Gastroesophageal sphincter (tissue), 4 donors: ENCODE measurements at regions not wholly inside any gene's neighbourhood (a gene's known extent, or its start where the extent isn't known, plus 50 kb on each side); places are given as distances from the start of the nearest gene placed in this dataset.

Experiments
- ATAC-seq: fragments of 150-250 bp; one replicate; pipeline ENCODE4 v1.9.1; 2016; ENCODE audit warnings: mild to moderate bottlenecking, moderate library complexity
- H3K27ac ChIP-seq, 4 donors: fragments of 200-600 bp; sonication (generic) in 3 of 4; 1 replicate in 3 of 4; 2 replicates in 1 of 4; pipeline ENCODE4 v1.5.1; 2016 to 2019
- H3K27me3 ChIP-seq: fragments of 200-600 bp; sonication (generic); one replicate; pipeline ENCODE4 v1.5.1; 2019
- H3K36me3 ChIP-seq, 2 donors: fragments of 200-600 bp; sonication (generic); one replicate each; pipeline ENCODE4 v1.5.1; 2019; ENCODE audit warnings: control low read depth in 1 of 2
- H3K4me1 ChIP-seq, 3 donors: fragments of 200-600 bp; sonication (generic); 1 replicate in 2 of 3; 2 replicates in 1 of 3; pipeline ENCODE4 v1.5.1; 2016 to 2019; ENCODE audit warnings: control low read depth in 2 of 3
- H3K4me3 ChIP-seq, 2 donors: fragments of 200-600 bp; sonication (generic); one replicate each; pipeline ENCODE4 v1.5.1; 2019; ENCODE audit warnings: mild to moderate bottlenecking in 1 of 2, moderate library complexity in 1 of 2
- H3K9me3 ChIP-seq, 3 donors: fragments of 200-600 bp; sonication (generic); one replicate each; pipeline ENCODE4 v1.5.1; 2017 to 2019; ENCODE audit warnings: control low read depth in 2 of 3
- CTCF ChIP-seq, 4 experiments: fragments of 200-600 bp in 2 of 4; fragments of 450-650 bp in 2 of 4; sonication (generic) in 1 of 4; IDR thresholded peaks; one replicate each; pipeline ENCODE4 v1.5.1; 2017 to 2019; ENCODE audit warnings: antibody characterized with exemption in 4 of 4, mild to moderate bottlenecking in 2 of 4, moderate library complexity in 2 of 4
- EP300 ChIP-seq: sonication (generic); formaldehyde crosslinking; IDR thresholded peaks from one replicate; pipeline ENCODE4 v1.6.1; 2017; ENCODE audit warnings: antibody characterized with exemption, mild to moderate bottlenecking
- POLR2A ChIP-seq, 2 donors: fragments of 450-650 bp; IDR thresholded peaks; one replicate each; pipeline ENCODE4 v1.6.1; 2017; ENCODE audit warnings: antibody characterized with exemption in 2 of 2, mild to moderate bottlenecking in 2 of 2, moderate library complexity in 1 of 2
- POLR2AphosphoS5 ChIP-seq: sonication (generic); formaldehyde crosslinking; IDR thresholded peaks from one replicate; pipeline ENCODE4 v1.6.1; 2017; ENCODE audit warnings: antibody characterized with exemption
- WGBS, 2 donors: methylation state at CpG; one replicate each; pipeline ENCODE4 v1.1.5; 2018; ENCODE audit warnings: low coverage in 1 of 2; 5-methylcytosine and 5-hydroxymethylcytosine counted together

DNA sequence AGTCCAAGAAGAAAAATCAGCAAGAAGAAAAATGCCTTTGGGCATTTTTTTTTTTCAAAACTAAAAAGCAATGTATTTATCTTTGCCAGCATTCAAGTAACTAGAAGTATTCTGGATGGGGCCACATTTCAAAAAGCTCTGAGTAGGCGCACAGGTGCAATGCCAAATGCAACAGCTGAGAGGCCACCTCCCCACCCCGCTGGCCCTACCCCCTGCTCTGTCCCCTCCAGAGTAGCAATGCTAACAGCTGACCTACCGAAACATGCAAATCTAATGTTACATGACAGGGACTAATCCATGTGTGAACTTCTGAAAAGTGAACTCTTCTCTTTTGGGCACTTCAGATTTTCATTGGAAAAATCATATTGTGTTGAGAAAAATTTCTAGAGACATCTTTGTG lies 153.7 kb upstream of the SLC38A2 start:
- no peak overlapping the region for H3K27ac ChIP-seq
- WGBS, 2 donors = 50 to 100% methylated on average over 2 of the region's 3 CpGs

GRCh38 chr12:46524778-46525177 lies 152.2 kb upstream of the SLC38A2 start:
- TF ChIP-seq POLR2AphosphoS5 (peak; percentile 95), POLR2A (IDR thresholded peaks at IDR 0.05) (no peak), CTCF (IDR thresholded peaks at IDR 0.05) (no peak), EP300 (no peak)
- Histone ChIP-seq H3K27me3 (no peaks in the 10 kb centered on the region), H3K4me3 (no peak overlapping the region), H3K36me3 (no peaks in the 10 kb centered on the region), H3K9me3 (no peaks in the 10 kb centered on the region), H3K27ac (peak overlapping the region; percentile 57 to 72 (median 68)), H3K4me1 (peaks cover 14 to 60% (median 18%) of the 10 kb centered on the region in 3 donors)
- 0 to 9% methylated on average over 1 of the region's 2 CpGs for WGBS, 2 donors
- peak; percentile 95 for ATAC-seq

More for the DNA sequence above, 153.7 kb upstream of the SLC38A2 start:
- H3K4me1 ChIP-seq = peaks cover 14 to 48% (median 16%) of the 10 kb centered on the region in 3 donors
- H3K36me3 ChIP-seq = no peaks in the 10 kb centered on the region
- H3K4me3 ChIP-seq = no peak overlapping the region
- no peak for ATAC-seq
- H3K27me3 ChIP-seq = no peaks in the 10 kb centered on the region
- no peak for TF ChIP-seq POLR2A (IDR thresholded peaks at IDR 0.05)
- no peak for TF ChIP-seq CTCF (IDR thresholded peaks at IDR 0.05)
- TF ChIP-seq EP300 = no peak
- TF ChIP-seq POLR2AphosphoS5 = no peak
- H3K9me3 ChIP-seq = no peaks in the 10 kb centered on the region

- H3K27me3 ChIP-seq = no peaks in the 10 kb centered on the region
- H3K9me3 ChIP-seq = no peaks in the 10 kb centered on the region
- 31 to 62% methylated on average over 8 to 10 of the region's 10 CpGs for WGBS, 2 donors
- ATAC-seq = no peak
- TF ChIP-seq POLR2AphosphoS5 (peak; percentile 32), POLR2A (IDR thresholded peaks at IDR 0.05) (no peak)
- H3K4me1 ChIP-seq = peaks cover 14 to 67% (median 23%) of the 10 kb centered on the region in 3 donors
- peak overlapping the region; percentile 57 to 72 (median 68) for H3K27ac ChIP-seq
- H3K36me3 ChIP-seq = no peaks in the 10 kb centered on the region
- no peak overlapping the region for H3K4me3 ChIP-seq
Observed at GRCh38 chr12:46523863-46524770, 151.5 kb upstream of the SLC38A2 start.

GRCh38 chr12:46523446-46523845 lies 150.9 kb upstream of the SLC38A2 start:
- Histone ChIP-seq H3K27me3 (no peaks in the 10 kb centered on the region), H3K4me3 (no peak overlapping the region), H3K36me3 (no peaks in the 10 kb centered on the region), H3K4me1 (peaks cover 14 to 73% (median 24%) of the 10 kb centered on the region in 3 donors), H3K27ac (peak overlapping the region in 3 of 4 donors; percentile 65 to 72 (median 72)), H3K9me3 (no peaks in the 10 kb centered on the region)
- ATAC-seq = no peak
- TF ChIP-seq EP300 (no peak), POLR2A (IDR thresholded peaks at IDR 0.05) (no peak), CTCF (IDR thresholded peaks at IDR 0.05) (no peak), POLR2AphosphoS5 (no peak)
- 83 to 88% methylated on average over 2 of the region's 2 CpGs for WGBS, 2 donors

- 10 to 43% methylated on average over 1 of the region's 1 CpG for WGBS, 2 donors
- H3K9me3 ChIP-seq = no peaks in the 10 kb centered on the region
- H3K4me1 ChIP-seq = peaks cover 14 to 85% (median 30%) of the 10 kb centered on the region in 3 donors
- peak overlapping the region in 2 of 4 donors; percentile 18 to 34 for H3K27ac ChIP-seq
- no peaks in the 10 kb centered on the region for H3K27me3 ChIP-seq
- TF ChIP-seq POLR2A (IDR thresholded peaks at IDR 0.05) (no peak), CTCF (IDR thresholded peaks at IDR 0.05) (no peak), POLR2AphosphoS5 (no peak), EP300 (no peak)
- no peaks in the 10 kb centered on the region for H3K36me3 ChIP-seq
- ATAC-seq = no peak
- H3K4me3 ChIP-seq = no peak overlapping the region
Observed at GRCh38 chr12:46522071-46522470, 149.5 kb upstream of the SLC38A2 start.
